Endodermal cell (in vitro differentiated cells): ENCODE measurements at regions not wholly inside any gene's neighbourhood (a gene's known extent, or its start where the extent isn't known, plus 50 kb on each side); places are given as distances from the start of the nearest gene placed in this dataset.

Experiments
- DNase-seq: peaks from one replicate; pipeline ENCODE4 v3.0.0-alpha.2; 2017
- H3K27ac ChIP-seq: 2 replicates; pipeline ENCODE4 v1.5.1; 2013; ENCODE audit warnings: mild to moderate bottlenecking, low read depth, low read length, moderate library complexity
- H3K27me3 ChIP-seq: 2 replicates; pipeline ENCODE4 v1.6.1; 2013; ENCODE audit warnings: mild to moderate bottlenecking, low read length, moderate library complexity; ENCODE audit not compliant: insufficient read depth, control insufficient read depth, poor library complexity, severe bottlenecking
- H3K36me3 ChIP-seq: 2 replicates; pipeline ENCODE4 v1.7.0; 2013; ENCODE audit warnings: mild to moderate bottlenecking, low read length, moderate library complexity; ENCODE audit not compliant: control insufficient read depth, insufficient read depth
- H3K4me1 ChIP-seq: one replicate; pipeline ENCODE4 v1.7.0; 2013; ENCODE audit warnings: low read length; ENCODE audit not compliant: control insufficient read depth, insufficient read depth
- H3K4me3 ChIP-seq: 2 replicates; pipeline ENCODE4 v1.5.1; 2013; ENCODE audit warnings: mild to moderate bottlenecking, low read length, moderate library complexity
- H3K9ac ChIP-seq: 2 replicates; pipeline ENCODE4 v1.6.1; 2013; ENCODE audit warnings: mild to moderate bottlenecking, low read length, moderate library complexity; ENCODE audit not compliant: poor library complexity, severe bottlenecking; ENCODE audit errors: extremely low read depth
- H3K9me3 ChIP-seq: 2 replicates; pipeline ENCODE4 v1.6.1; 2013; ENCODE audit warnings: mild to moderate bottlenecking, low read length, moderate library complexity; ENCODE audit not compliant: control insufficient read depth
- H3K27ac Mint-ChIP-seq: 2 replicates; pipeline ENCODE4 v1.8.0; 2020; ENCODE audit warnings: mixed read lengths
- H3K27me3 Mint-ChIP-seq: 2 replicates; pipeline ENCODE4 v1.8.0; 2021; ENCODE audit warnings: mild to moderate bottlenecking, mixed read lengths; ENCODE audit not compliant: insufficient read depth
- H3K36me3 Mint-ChIP-seq: 2 replicates; pipeline ENCODE4 v1.8.0; 2020; ENCODE audit warnings: low read depth, mixed read lengths
- H3K4me1 Mint-ChIP-seq: 2 replicates; pipeline ENCODE4 v1.8.0; 2020; ENCODE audit warnings: mixed read lengths
- H3K4me3 Mint-ChIP-seq: 2 replicates; pipeline ENCODE4 v1.8.0; 2020; ENCODE audit warnings: mild to moderate bottlenecking, moderate library complexity, mixed read lengths
- H3K9me3 Mint-ChIP-seq: 2 replicates; pipeline ENCODE4 v1.8.0; 2020; ENCODE audit warnings: mild to moderate bottlenecking, mixed read lengths
- CTCF ChIP-seq: fragments of 200-600 bp; sonication (generic); conservative IDR thresholded peaks from 2 replicates; pipeline ENCODE4 v1.5.0; 2021; ENCODE audit warnings: antibody characterized with exemption, mild to moderate bottlenecking
- WGBS, 2 experiments: methylation state at CpG; one replicate each; pipeline versions ENCODE4 v1.1.5 to v1.1.7; 2013; ENCODE audit warnings: missing lambda C conversion rate in 2 of 2, mixed read lengths in 1 of 2; ENCODE audit not compliant: insufficient coverage in 1 of 2, insufficient read length in 1 of 2; 5-methylcytosine and 5-hydroxymethylcytosine counted together

GRCh38 chr11:29435421-29435820 is 581.4 kb downstream of the KCNA4 start:
- H3K4me1 ChIP-seq, result no peaks in the 10 kb centered on the region
- 71% methylated on average over 1 of the region's 1 CpG; no CpG with 5 or more reads in 1 of the 2 experiments for WGBS, 2 experiments
- H3K4me3 ChIP-seq, result no peak overlapping the region
- no peaks in the 10 kb centered on the region for H3K27me3 ChIP-seq
- H3K36me3 ChIP-seq, result no peaks in the 10 kb centered on the region
- H3K27ac ChIP-seq, result no peak overlapping the region
- Mint-ChIP-seq H3K27ac (no peak overlapping the region), H3K4me1 (peaks cover 3% of the 10 kb centered on the region), H3K27me3 (no peaks in the 10 kb centered on the region), H3K36me3 (no peaks in the 10 kb centered on the region), H3K4me3 (no peak overlapping the region), H3K9me3 (peaks cover 7% of the 10 kb centered on the region)
- H3K9me3 ChIP-seq, result peaks cover 7% of the 10 kb centered on the region
- DNase-seq, result no peak
- no peak overlapping the region for H3K9ac ChIP-seq
- TF ChIP-seq CTCF, result no peak

- no peak for DNase-seq
- no peaks in the 10 kb centered on the region for H3K27me3 ChIP-seq
- no peaks in the 10 kb centered on the region for H3K27me3 Mint-ChIP-seq
- peak; percentile 79 for TF ChIP-seq CTCF
- H3K4me1 ChIP-seq, result no peaks in the 10 kb centered on the region
- H3K36me3 ChIP-seq, result no peaks in the 10 kb centered on the region
- no peak overlapping the region for H3K4me3 Mint-ChIP-seq
- H3K9me3 Mint-ChIP-seq, result peaks cover 10% of the 10 kb centered on the region
- no peak overlapping the region for H3K9ac ChIP-seq
- WGBS, 2 experiments, result 57% methylated on average over 3 of the region's 3 CpGs; no CpG with 5 or more reads in 1 of the 2 experiments
- H3K27ac Mint-ChIP-seq, result no peak overlapping the region
- H3K27ac ChIP-seq, result no peak overlapping the region
- H3K4me1 Mint-ChIP-seq, result no peaks in the 10 kb centered on the region
- H3K36me3 Mint-ChIP-seq, result no peaks in the 10 kb centered on the region
- H3K4me3 ChIP-seq, result no peak overlapping the region
- H3K9me3 ChIP-seq, result peaks cover 7% of the 10 kb centered on the region
These were observed 584.0 kb downstream of the KCNA4 start for GRCh38 chr11:29432719-29433325.

DNA sequence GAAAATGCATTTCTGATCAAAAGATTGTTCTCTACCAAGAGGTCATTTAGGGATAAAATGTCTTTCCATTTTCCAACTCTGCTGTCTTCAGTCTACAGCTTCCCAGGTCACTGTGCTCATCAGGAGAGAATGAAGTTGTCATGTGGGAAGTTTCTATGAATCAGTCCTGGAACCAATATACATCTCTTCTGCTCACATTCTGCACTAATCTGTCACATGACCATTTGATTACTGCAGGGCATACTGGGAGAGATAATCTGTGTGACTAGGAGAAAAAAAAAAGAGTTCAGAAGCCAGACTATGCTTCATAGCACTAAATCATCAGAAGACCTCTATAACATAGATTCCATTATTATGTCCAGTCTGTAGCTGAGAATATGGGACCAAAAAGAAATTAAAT is 611.5 kb downstream of the KCNA4 start:
- Mint-ChIP-seq H3K36me3 (no peaks in the 10 kb centered on the region), H3K9me3 (no peaks in the 10 kb centered on the region), H3K4me3 (no peak overlapping the region), H3K27ac (no peak overlapping the region), H3K27me3 (no peaks in the 10 kb centered on the region), H3K4me1 (no peaks in the 10 kb centered on the region)
- Histone ChIP-seq H3K4me3 (no peak overlapping the region), H3K9me3 (no peaks in the 10 kb centered on the region), H3K9ac (no peak overlapping the region), H3K4me1 (no peaks in the 10 kb centered on the region), H3K27ac (no peak overlapping the region), H3K36me3 (no peaks in the 10 kb centered on the region), H3K27me3 (no peaks in the 10 kb centered on the region)
- TF ChIP-seq CTCF, result no peak
- DNase-seq, result no peak
